ENCODE measurements at regions not wholly inside any gene's neighbourhood (a gene's known extent, or its start where the extent isn't known, plus 50 kb on each side); places are given as distances from the start of the nearest gene placed in this dataset.

GRCh38 chr11:39972461-39972860 lies 1487.0 kb downstream of the LRRC4C start:
- no peak overlapping the region for H3K4me3 ChIP-seq (ENCODE audit: low read depth, low read length)
- TF ChIP-seq CTCF (IDR thresholded peaks at IDR 0.05; ENCODE audit: control insufficient read depth, extremely low read depth, insufficient read depth) = no peak
- DNase-seq (ENCODE audit: low read depth) = no peak

- TF ChIP-seq CTCF (IDR thresholded peaks at IDR 0.05; ENCODE audit: control insufficient read depth, extremely low read depth, insufficient read depth) = no peak
- no peak for DNase-seq (ENCODE audit: low read depth)
- H3K4me3 ChIP-seq (ENCODE audit: low read depth, low read length) = no peak overlapping the region
Observed at GRCh38 chr11:39971938-39972337, 1487.5 kb downstream of the LRRC4C start.

- no peak for TF ChIP-seq CTCF (IDR thresholded peaks at IDR 0.05; ENCODE audit: control insufficient read depth, extremely low read depth, insufficient read depth)
Observed at GRCh38 chr11:39968071-39968470, 1491.4 kb downstream of the LRRC4C start.

GRCh38 chr11:39965701-39966100 lies 1493.8 kb downstream of the LRRC4C start:
- TF ChIP-seq CTCF (IDR thresholded peaks at IDR 0.05; ENCODE audit: control insufficient read depth, extremely low read depth, insufficient read depth) = no peak
- no peak overlapping the region for H3K4me3 ChIP-seq (ENCODE audit: low read depth, low read length)
- DNase-seq (ENCODE audit: low read depth) = no peak

More at GRCh38 chr11:39968071-39968470, 1491.4 kb downstream of the LRRC4C start:
- no peak for DNase-seq (ENCODE audit: low read depth)
- H3K4me3 ChIP-seq (ENCODE audit: low read depth, low read length) = no peak overlapping the region

GRCh38 chr11:39960206-39960605 lies 1499.2 kb downstream of the LRRC4C start:
- no peak for TF ChIP-seq CTCF (IDR thresholded peaks at IDR 0.05; ENCODE audit: control insufficient read depth, extremely low read depth, insufficient read depth)
- no peak for DNase-seq (ENCODE audit: low read depth)
- H3K4me3 ChIP-seq (ENCODE audit: low read depth, low read length) = no peak overlapping the region

GRCh38 chr11:39932966-39933365 lies 1526.5 kb downstream of the LRRC4C start:
- no peak for TF ChIP-seq CTCF (IDR thresholded peaks at IDR 0.05; ENCODE audit: control insufficient read depth, extremely low read depth, insufficient read depth)
- DNase-seq (ENCODE audit: low read depth) = no peak
- H3K4me3 ChIP-seq (ENCODE audit: low read depth, low read length) = no peak overlapping the region

- TF ChIP-seq CTCF (IDR thresholded peaks at IDR 0.05; ENCODE audit: control insufficient read depth, extremely low read depth, insufficient read depth) = no peak
- DNase-seq (ENCODE audit: low read depth) = no peak
- H3K4me3 ChIP-seq (ENCODE audit: low read depth, low read length) = no peak overlapping the region
Observed at GRCh38 chr11:39917256-39917655, 1542.2 kb downstream of the LRRC4C start.
